ENCODE measurements at regions not wholly inside any gene's neighbourhood (a gene's known extent, or its start where the extent isn't known, plus 50 kb on each side); places are given as distances from the start of the nearest gene placed in this dataset.

GRCh38 chr7:21367537-21367936 lies 60.3 kb upstream of the SP4 start:
- H3K4me1 ChIP-seq (ENCODE audit: low read depth), result peaks cover 11% of the 10 kb centered on the region
- no peak for TF ChIP-seq CTCF (IDR thresholded peaks at IDR 0.05; ENCODE audit: low read depth, low read length)
- H3K27me3 ChIP-seq, result no peaks in the 10 kb centered on the region
- no peaks in the 10 kb centered on the region for H3K36me3 ChIP-seq
- no peak overlapping the region for H3K27ac ChIP-seq
- DNase-seq (ENCODE audit: low read depth in 1 of 2, low spot score in 1 of 2), result no peak
- H3K4me3 ChIP-seq, result no peak overlapping the region
- no peaks in the 10 kb centered on the region for H3K9me3 ChIP-seq (ENCODE audit: low read depth)

DNA sequence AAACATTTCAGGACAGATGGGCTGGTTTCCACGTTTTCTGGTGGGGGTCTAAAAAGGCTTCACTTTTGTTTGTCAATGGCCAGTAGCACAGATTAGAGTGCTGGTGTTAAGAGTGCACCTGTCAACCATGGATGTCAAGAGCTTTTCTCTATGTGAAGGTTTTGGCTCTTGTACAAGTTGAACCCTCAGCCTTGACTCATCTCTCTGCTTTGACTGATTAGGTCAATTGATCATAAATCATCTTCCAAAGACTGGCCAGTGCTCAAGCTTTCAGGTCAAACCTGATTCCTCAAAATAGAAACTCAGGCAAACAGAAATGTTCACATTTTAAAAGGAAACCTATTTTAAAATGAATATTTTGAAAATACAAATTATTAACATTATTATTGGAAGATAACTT lies 59.6 kb upstream of the SP4 start:
- H3K27me3 ChIP-seq, result no peaks in the 10 kb centered on the region
- H3K4me3 ChIP-seq, result no peak overlapping the region
- no peaks in the 10 kb centered on the region for H3K36me3 ChIP-seq
- peaks cover 11% of the 10 kb centered on the region for H3K4me1 ChIP-seq (ENCODE audit: low read depth)
- no peak for TF ChIP-seq CTCF (IDR thresholded peaks at IDR 0.05; ENCODE audit: low read depth, low read length)
- H3K27ac ChIP-seq, result no peak overlapping the region
- H3K9me3 ChIP-seq (ENCODE audit: low read depth), result no peaks in the 10 kb centered on the region
- no peak for DNase-seq (ENCODE audit: low read depth in 1 of 2, low spot score in 1 of 2)

DNA sequence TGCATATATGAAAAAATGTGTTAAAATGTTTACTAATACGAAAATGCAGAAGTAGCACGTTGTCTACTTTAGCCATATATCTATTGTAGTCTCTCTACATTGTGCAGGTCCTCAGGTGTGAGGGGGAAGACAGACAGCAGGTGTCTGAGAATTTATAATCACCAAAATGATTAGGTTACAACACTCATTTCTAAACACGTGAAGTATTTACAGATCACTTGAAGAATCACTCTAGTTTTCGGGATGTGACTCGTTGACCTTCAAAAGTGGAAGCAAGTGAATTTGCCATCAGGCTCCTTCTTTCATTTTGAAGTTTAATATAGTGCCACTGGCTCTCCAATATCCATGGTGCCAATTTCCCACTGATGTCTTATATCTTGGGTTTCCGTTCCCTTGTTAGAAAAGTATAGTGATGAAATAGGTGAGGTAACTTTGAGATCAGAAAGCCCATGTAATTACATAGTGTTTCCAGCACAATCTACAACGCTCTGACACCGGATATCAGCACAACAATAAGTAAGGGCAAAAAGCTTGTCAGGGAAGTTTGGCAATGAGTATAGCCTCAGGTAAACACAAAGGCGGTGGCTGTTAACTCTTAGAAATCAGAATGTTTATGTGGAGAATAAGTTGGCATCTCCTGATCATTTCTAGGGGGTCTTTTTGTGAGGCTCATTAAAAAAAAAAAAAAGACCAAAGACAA lies 57.5 kb upstream of the SP4 start:
- TF ChIP-seq CTCF (IDR thresholded peaks at IDR 0.05; ENCODE audit: low read depth, low read length), result no peak
- H3K9me3 ChIP-seq (ENCODE audit: low read depth), result no peaks in the 10 kb centered on the region
- DNase-seq (ENCODE audit: low read depth in 1 of 2, low spot score in 1 of 2), result no peak
- H3K36me3 ChIP-seq, result no peaks in the 10 kb centered on the region
- no peaks in the 10 kb centered on the region for H3K27me3 ChIP-seq
- H3K4me1 ChIP-seq (ENCODE audit: low read depth), result peaks cover 11% of the 10 kb centered on the region
- H3K27ac ChIP-seq, result no peak overlapping the region
- no peak overlapping the region for H3K4me3 ChIP-seq

DNA sequence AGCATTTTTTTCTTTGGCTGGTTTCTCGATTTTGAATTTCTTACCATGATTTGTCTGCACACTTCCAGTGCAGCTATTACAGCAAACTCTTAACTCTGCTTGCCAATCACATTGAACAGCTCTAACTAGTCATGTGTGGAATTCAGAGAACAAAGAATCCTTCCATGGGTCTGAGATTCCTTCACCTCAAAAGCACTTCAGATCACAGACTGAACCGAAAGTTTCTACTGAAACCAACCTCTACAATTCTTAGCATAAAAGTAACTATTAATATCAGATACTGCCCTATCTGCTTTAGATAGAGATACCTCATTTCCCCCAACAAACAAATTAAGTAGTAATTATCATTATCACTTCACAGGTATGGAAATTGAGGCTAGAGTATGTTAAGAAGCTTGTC lies 56.5 kb upstream of the SP4 start:
- no peaks in the 10 kb centered on the region for H3K36me3 ChIP-seq
- H3K9me3 ChIP-seq (ENCODE audit: low read depth), result no peaks in the 10 kb centered on the region
- TF ChIP-seq CTCF (IDR thresholded peaks at IDR 0.05; ENCODE audit: low read depth, low read length), result no peak
- H3K4me3 ChIP-seq, result no peak overlapping the region
- DNase-seq (ENCODE audit: low read depth in 1 of 2, low spot score in 1 of 2), result peak in 1 of 2 donors; percentile 42
- peak overlapping the region; percentile 40 for H3K27ac ChIP-seq
- H3K27me3 ChIP-seq, result no peaks in the 10 kb centered on the region
- H3K4me1 ChIP-seq (ENCODE audit: low read depth), result peaks cover 11% of the 10 kb centered on the region

DNA sequence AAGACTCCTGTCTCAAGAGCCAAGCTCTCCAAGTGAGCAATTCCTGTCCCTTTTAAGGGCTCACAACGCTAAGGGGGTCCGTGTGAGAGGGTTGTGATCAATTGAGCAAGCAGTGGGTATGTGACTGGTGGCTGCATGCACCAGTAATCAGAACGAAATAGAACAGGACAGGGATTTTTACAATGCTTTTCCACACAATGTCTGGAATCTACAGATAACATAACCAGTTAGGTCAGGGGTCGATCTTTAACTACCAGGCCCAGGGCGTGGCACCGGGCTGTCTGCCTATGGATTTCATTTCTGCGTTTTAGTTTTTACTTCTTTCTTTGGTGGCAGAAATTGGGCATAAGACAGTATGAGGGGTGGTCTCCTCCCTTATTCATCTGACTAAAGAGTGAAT lies 54.9 kb upstream of the SP4 start:
- H3K27me3 ChIP-seq, result no peaks in the 10 kb centered on the region
- H3K4me3 ChIP-seq, result no peak overlapping the region
- H3K27ac ChIP-seq, result no peak overlapping the region
- H3K9me3 ChIP-seq (ENCODE audit: low read depth), result no peaks in the 10 kb centered on the region
- TF ChIP-seq CTCF (IDR thresholded peaks at IDR 0.05; ENCODE audit: low read depth, low read length), result no peak
- no peak for DNase-seq (ENCODE audit: low read depth in 1 of 2, low spot score in 1 of 2)
- no peaks in the 10 kb centered on the region for H3K36me3 ChIP-seq
- H3K4me1 ChIP-seq (ENCODE audit: low read depth), result peaks cover 11% of the 10 kb centered on the region
